ENCODE measurements at regions not wholly inside any gene's neighbourhood (a gene's known extent, or its start where the extent isn't known, plus 50 kb on each side); places are given as distances from the start of the nearest gene placed in this dataset.

GRCh38 chr18:8458546-8459215, 150.6 kb upstream of the RAB12 start:
- no peak for ATAC-seq

- ATAC-seq, result no peak
Measured at GRCh38 chr18:8460748-8461147, 148.5 kb upstream of the RAB12 start.

GRCh38 chr18:8461544-8461943, 147.7 kb upstream of the RAB12 start:
- no peak for ATAC-seq

GRCh38 chr18:8462651-8463185, 146.5 kb upstream of the RAB12 start:
- no peak for ATAC-seq

- no peak for ATAC-seq
Measured at GRCh38 chr18:8463791-8464190, 145.4 kb upstream of the RAB12 start.

- ATAC-seq, result no peak
Measured at GRCh38 chr18:8468191-8468590, 141.0 kb upstream of the RAB12 start.

GRCh38 chr18:8468921-8469335, 140.3 kb upstream of the RAB12 start:
- no peak for ATAC-seq

GRCh38 chr18:8469544-8470130, 139.6 kb upstream of the RAB12 start:
- ATAC-seq, result no peak

GRCh38 chr18:8471372-8471771, 137.9 kb upstream of the RAB12 start:
- no peak for ATAC-seq

- ATAC-seq, result no peak
Measured at GRCh38 chr18:8474661-8475060, 134.6 kb upstream of the RAB12 start.

GRCh38 chr18:8477615-8478014, 131.6 kb upstream of the RAB12 start:
- no peak for ATAC-seq

- peak; percentile 79 for ATAC-seq
Measured at GRCh38 chr18:8478166-8478967, 130.9 kb upstream of the RAB12 start.

- ATAC-seq, result no peak
Measured at GRCh38 chr18:8478968-8479370, 130.3 kb upstream of the RAB12 start.

- no peak for ATAC-seq
Measured at GRCh38 chr18:8479789-8480188, 129.4 kb upstream of the RAB12 start.

GRCh38 chr18:8480506-8481328, 128.5 kb upstream of the RAB12 start:
- no peak for ATAC-seq

GRCh38 chr18:8484951-8485350, 124.3 kb upstream of the RAB12 start:
- no peak for ATAC-seq

- ATAC-seq, result no peak
Measured at GRCh38 chr18:8489761-8490160, 119.5 kb upstream of the RAB12 start.

- no peak for ATAC-seq
Measured at GRCh38 chr18:8491516-8491915, 117.7 kb upstream of the RAB12 start.

- no peak for ATAC-seq
Measured at GRCh38 chr18:8493141-8493540, 116.1 kb upstream of the RAB12 start.

GRCh38 chr18:8496186-8496585, 113.1 kb upstream of the RAB12 start:
- no peak for ATAC-seq

GRCh38 chr18:8498905-8499304, 110.3 kb upstream of the RAB12 start:
- no peak for ATAC-seq

GRCh38 chr18:8499810-8500675, 109.2 kb upstream of the RAB12 start:
- no peak for ATAC-seq

All from esophagus mucosa (tissue), 1 donor.